ENCODE measurements at regions not wholly inside any gene's neighbourhood (a gene's known extent, or its start where the extent isn't known, plus 50 kb on each side); places are given as distances from the start of the nearest gene placed in this dataset.

- Histone ChIP-seq H3K36me3 (no peaks in the 10 kb centered on the region), H3K4me3 (no peak overlapping the region), H3K27me3 (no peaks in the 10 kb centered on the region), H3K4me1 (no peaks in the 10 kb centered on the region), H3K27ac (no peak overlapping the region), H3K9me3 (no peaks in the 10 kb centered on the region)
- TF ChIP-seq POLR2A (IDR thresholded peaks at IDR 0.05) = no peak
- TF ChIP-seq POLR2AphosphoS5 (IDR thresholded peaks at IDR 0.05) = no peak
- TF ChIP-seq, protein P1, sequence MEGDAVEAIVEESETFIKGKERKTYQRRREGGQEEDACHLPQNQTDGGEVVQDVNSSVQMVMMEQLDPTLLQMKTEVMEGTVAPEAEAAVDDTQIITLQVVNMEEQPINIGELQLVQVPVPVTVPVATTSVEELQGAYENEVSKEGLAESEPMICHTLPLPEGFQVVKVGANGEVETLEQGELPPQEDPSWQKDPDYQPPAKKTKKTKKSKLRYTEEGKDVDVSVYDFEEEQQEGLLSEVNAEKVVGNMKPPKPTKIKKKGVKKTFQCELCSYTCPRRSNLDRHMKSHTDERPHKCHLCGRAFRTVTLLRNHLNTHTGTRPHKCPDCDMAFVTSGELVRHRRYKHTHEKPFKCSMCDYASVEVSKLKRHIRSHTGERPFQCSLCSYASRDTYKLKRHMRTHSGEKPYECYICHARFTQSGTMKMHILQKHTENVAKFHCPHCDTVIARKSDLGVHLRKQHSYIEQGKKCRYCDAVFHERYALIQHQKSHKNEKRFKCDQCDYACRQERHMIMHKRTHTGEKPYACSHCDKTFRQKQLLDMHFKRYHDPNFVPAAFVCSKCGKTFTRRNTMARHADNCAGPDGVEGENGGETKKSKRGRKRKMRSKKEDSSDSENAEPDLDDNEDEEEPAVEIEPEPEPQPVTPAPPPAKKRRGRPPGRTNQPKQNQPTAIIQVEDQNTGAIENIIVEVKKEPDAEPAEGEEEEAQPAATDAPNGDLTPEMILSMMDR (IDR thresholded peaks at IDR 0.05) = no peak
- no peak for TF ChIP-seq EP300 (IDR thresholded peaks at IDR 0.05)
- intact Hi-C loops (cut with DNase I) = no loop called here
- DNase-seq = no peak
- WGBS, 2 donors = 89 to 92% methylated on average over 1 of the region's 1 CpG
Observed at GRCh38 chr2:175662335-175662734, 339.7 kb downstream of the LNPK start.

- WGBS, 2 donors = 0 to 61% methylated on average over 1 of the region's 1 CpG
- TF ChIP-seq POLR2AphosphoS5 (IDR thresholded peaks at IDR 0.05) = no peak
- Histone ChIP-seq H3K27me3 (no peaks in the 10 kb centered on the region), H3K36me3 (no peaks in the 10 kb centered on the region), H3K4me1 (no peaks in the 10 kb centered on the region), H3K9me3 (peaks cover 0 to 7% (median 3%) of the 10 kb centered on the region in 4 donors), H3K4me3 (no peak overlapping the region), H3K27ac (no peak overlapping the region)
- intact Hi-C loops (cut with DNase I) = no loop called here
- no peak for DNase-seq
Observed at GRCh38 chr2:175648577-175649063, 353.4 kb downstream of the LNPK start.

DNA sequence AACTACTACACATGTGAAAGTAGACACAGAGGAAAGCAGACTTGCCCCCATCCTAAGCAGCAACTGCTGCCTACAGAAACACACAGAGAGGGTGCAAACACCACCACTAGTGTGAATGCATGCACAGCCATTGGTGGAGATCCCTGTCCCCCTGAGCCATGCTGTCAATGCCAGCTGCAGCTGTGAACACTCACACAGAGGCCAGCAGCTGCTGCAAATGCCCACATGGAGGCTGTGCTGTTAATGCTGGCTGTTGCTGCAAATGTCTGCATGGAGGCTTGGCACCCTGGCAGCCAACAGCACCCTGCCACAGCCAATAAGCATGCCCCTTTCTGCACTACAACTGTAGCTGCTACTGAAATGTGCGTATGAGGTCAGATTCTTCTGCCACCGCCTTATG, 355.0 kb downstream of the LNPK start:
- Histone ChIP-seq H3K27ac (no peak overlapping the region), H3K27me3 (no peaks in the 10 kb centered on the region), H3K36me3 (no peaks in the 10 kb centered on the region), H3K4me3 (no peak overlapping the region), H3K4me1 (no peaks in the 10 kb centered on the region), H3K9me3 (peaks cover 0 to 7% (median 3%) of the 10 kb centered on the region in 4 donors)
- no peak for TF ChIP-seq POLR2AphosphoS5 (IDR thresholded peaks at IDR 0.05)
- TF ChIP-seq, protein P1 (IDR thresholded peaks at IDR 0.05) = no peak
- no peak for TF ChIP-seq POLR2A (IDR thresholded peaks at IDR 0.05)
- TF ChIP-seq EP300 (IDR thresholded peaks at IDR 0.05) = no peak
- intact Hi-C loops (cut with DNase I) = no loop called here
- WGBS, 2 donors = 98% methylated on average over 2 of the region's 2 CpGs
- no peak for DNase-seq

- intact Hi-C loops (cut with DNase I) = no loop called here
- no peaks in the 10 kb centered on the region for H3K27me3 ChIP-seq
- no peak overlapping the region for H3K27ac ChIP-seq
- no peaks in the 10 kb centered on the region for H3K4me1 ChIP-seq
- 42 to 77% methylated on average over 2 of the region's 2 CpGs for WGBS, 2 donors
- no peaks in the 10 kb centered on the region for H3K36me3 ChIP-seq
- H3K4me3 ChIP-seq = no peak overlapping the region
- TF ChIP-seq, protein P1 (IDR thresholded peaks at IDR 0.05) = no peak
- no peak for TF ChIP-seq EP300 (IDR thresholded peaks at IDR 0.05)
- no peak for TF ChIP-seq POLR2A (IDR thresholded peaks at IDR 0.05)
- TF ChIP-seq POLR2AphosphoS5 (IDR thresholded peaks at IDR 0.05) = no peak
- H3K9me3 ChIP-seq = no peaks in the 10 kb centered on the region
- no peak for DNase-seq
Observed at GRCh38 chr2:175640655-175641054, 361.4 kb downstream of the LNPK start.

DNA sequence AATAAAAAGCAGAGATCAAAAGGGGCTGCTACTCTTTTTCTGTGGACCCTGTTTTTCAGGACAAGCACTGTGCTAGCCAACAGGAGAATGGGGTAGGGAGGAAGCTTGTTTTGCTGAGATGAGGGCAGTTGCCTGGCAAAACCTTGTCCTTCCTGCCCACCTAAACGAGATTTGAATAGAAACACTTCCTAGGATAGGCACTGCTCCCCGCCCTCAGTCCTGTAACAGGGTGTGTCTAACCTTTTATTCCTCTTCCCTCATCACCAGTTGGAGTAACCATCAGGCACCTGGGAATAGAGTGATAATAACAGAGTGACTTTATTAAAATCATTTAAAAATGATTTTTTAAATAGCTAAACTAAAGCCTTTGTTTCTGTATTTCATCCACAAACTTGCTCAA, 368.8 kb downstream of the LNPK start:
- 14 to 63% methylated on average over 2 of the region's 2 CpGs for WGBS, 2 donors
- Histone ChIP-seq H3K27me3 (no peaks in the 10 kb centered on the region), H3K4me1 (no peaks in the 10 kb centered on the region), H3K27ac (no peak overlapping the region), H3K9me3 (no peaks in the 10 kb centered on the region), H3K36me3 (no peaks in the 10 kb centered on the region), H3K4me3 (no peak overlapping the region)
- DNase-seq = no peak
- TF ChIP-seq POLR2A (IDR thresholded peaks at IDR 0.05) (no peak), POLR2AphosphoS5 (IDR thresholded peaks at IDR 0.05) (no peak), EP300 (IDR thresholded peaks at IDR 0.05) (no peak)
- TF ChIP-seq, protein P1 (IDR thresholded peaks at IDR 0.05) = no peak
- intact Hi-C loops (cut with DNase I) = no loop called here
